Peyer's patch (tissue), 4 donors: ENCODE measurements at regions not wholly inside any gene's neighbourhood (a gene's known extent, or its start where the extent isn't known, plus 50 kb on each side); places are given as distances from the start of the nearest gene placed in this dataset.

Source experiments
- CTCF ChIP-seq, 6 experiments: fragments of 450-650 bp in 4 of 6; fragments of 200-600 bp in 2 of 6; sonication (generic) in 1 of 6; IDR thresholded peaks; one replicate each; pipeline ENCODE4 v1.5.1; 2017 to 2019; ENCODE audit warnings: antibody characterized with exemption in 6 of 6, mild to moderate bottlenecking in 3 of 6, moderate library complexity in 1 of 6
- POLR2A ChIP-seq, 2 donors: fragments of 450-650 bp; IDR thresholded peaks; one replicate each; pipeline ENCODE4 v1.5.1; 2017; ENCODE audit warnings: antibody characterized with exemption in 2 of 2, mild to moderate bottlenecking in 2 of 2, moderate library complexity in 2 of 2

- TF ChIP-seq CTCF (IDR thresholded peaks at IDR 0.05) (no peak), POLR2A (IDR thresholded peaks at IDR 0.05) (no peak)
Observed at GRCh38 chr4:119797238-119797894, 168.8 kb upstream of the PDE5A start.
